WTC11 (cell line): ENCODE measurements at regions not wholly inside any gene's neighbourhood (a gene's known extent, or its start where the extent isn't known, plus 50 kb on each side); places are given as distances from the start of the nearest gene placed in this dataset.

ENCODE experiments used
- CTCF ChIP-seq: fragments of 200-600 bp; IDR thresholded peaks from 2 replicates; pipeline ENCODE4 v1.8.0; 2022; ENCODE audit warnings: antibody characterized with exemption
- NFE2L1 ChIP-seq: sonication (generic); formaldehyde crosslinking; IDR thresholded peaks from 2 replicates; pipeline ENCODE4 v1.8.1; 2023; ENCODE audit warnings: missing genetic modification reagents
- PREB ChIP-seq: sonication (generic); formaldehyde crosslinking; IDR thresholded peaks from 2 replicates; pipeline ENCODE4 v1.8.1; 2022; ENCODE audit warnings: mild to moderate bottlenecking, missing genetic modification reagents, moderate library complexity, borderline replicate concordance
- USF2 ChIP-seq: sonication (generic); formaldehyde crosslinking; IDR thresholded peaks from 2 replicates; pipeline ENCODE4 v1.8.1; 2023; ENCODE audit warnings: mild to moderate bottlenecking, missing genetic modification reagents, moderate library complexity
- ZNF263 ChIP-seq: sonication (generic); formaldehyde crosslinking; IDR thresholded peaks from 2 replicates; pipeline ENCODE4 v1.8.1; 2022; ENCODE audit warnings: low read depth, mild to moderate bottlenecking, moderate library complexity, missing genetic modification reagents
- ZNF317 ChIP-seq: sonication (generic); formaldehyde crosslinking; IDR thresholded peaks from 2 replicates; pipeline ENCODE4 v1.8.1; 2023; ENCODE audit warnings: low read depth, mild to moderate bottlenecking, moderate library complexity, missing genetic modification reagents, borderline replicate concordance

GRCh38 chrX:17987783-17988182 lies 126.7 kb upstream of the RAI2 start:
- no peak for TF ChIP-seq ZNF317 (CRISPR knock-in tag)
- TF ChIP-seq CTCF: no peak
- TF ChIP-seq ZNF263 (CRISPR knock-in tag): no peak
- TF ChIP-seq USF2 (CRISPR knock-in tag): no peak
- TF ChIP-seq PREB (CRISPR knock-in tag): no peak
- no peak for TF ChIP-seq NFE2L1
